ENCODE measurements at regions not wholly inside any gene's neighbourhood (a gene's known extent, or its start where the extent isn't known, plus 50 kb on each side); places are given as distances from the start of the nearest gene placed in this dataset.

DNA sequence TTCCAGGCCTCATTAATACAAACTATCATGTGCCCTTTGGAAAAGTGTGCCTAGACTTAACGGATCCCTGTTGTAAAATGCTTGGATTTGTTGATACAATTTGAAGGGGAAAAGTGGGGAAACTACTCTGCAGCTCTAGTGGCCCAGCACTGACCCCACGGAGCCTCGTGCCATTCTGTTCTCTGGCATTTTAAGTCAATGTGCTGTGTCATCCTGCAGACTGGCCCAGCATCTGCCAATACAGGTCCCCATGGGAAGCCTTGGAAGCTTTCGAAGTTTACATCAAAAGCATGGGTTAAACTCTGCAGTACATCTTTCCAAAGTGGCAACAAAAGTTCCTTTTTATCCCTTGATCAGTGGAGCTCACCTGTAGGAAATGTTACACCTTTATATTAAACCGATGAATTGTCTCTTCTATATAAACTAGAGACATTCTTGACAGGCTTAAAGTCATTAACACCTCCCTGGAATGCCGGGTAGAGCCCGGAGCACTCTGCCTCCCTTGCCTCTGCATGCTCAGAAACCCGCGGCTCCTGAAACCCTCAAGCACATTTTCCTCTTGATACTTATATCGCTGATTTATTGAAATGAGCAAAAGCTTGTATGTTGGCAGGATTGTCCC is 596.0 kb upstream of the ADAMTS16 start:
- TF ChIP-seq CTCF (tag by site-specific recombination; IDR thresholded peaks at IDR 0.05) (no peak), ZNF768 (tag by site-specific recombination; IDR thresholded peaks at IDR 0.05) (no peak), ZNF792 (tag by site-specific recombination; IDR thresholded peaks at IDR 0.05) (no peak), ZNF146 (tag by site-specific recombination; IDR thresholded peaks at IDR 0.05) (no peak)
- TF ChIP-seq, protein P1, sequence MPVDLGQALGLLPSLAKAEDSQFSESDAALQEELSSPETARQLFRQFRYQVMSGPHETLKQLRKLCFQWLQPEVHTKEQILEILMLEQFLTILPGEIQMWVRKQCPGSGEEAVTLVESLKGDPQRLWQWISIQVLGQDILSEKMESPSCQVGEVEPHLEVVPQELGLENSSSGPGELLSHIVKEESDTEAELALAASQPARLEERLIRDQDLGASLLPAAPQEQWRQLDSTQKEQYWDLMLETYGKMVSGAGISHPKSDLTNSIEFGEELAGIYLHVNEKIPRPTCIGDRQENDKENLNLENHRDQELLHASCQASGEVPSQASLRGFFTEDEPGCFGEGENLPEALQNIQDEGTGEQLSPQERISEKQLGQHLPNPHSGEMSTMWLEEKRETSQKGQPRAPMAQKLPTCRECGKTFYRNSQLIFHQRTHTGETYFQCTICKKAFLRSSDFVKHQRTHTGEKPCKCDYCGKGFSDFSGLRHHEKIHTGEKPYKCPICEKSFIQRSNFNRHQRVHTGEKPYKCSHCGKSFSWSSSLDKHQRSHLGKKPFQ (tag by site-specific recombination; IDR thresholded peaks at IDR 0.05): no peak
